Esophagus squamous epithelium (tissue), 4 donors: ENCODE measurements at regions not wholly inside any gene's neighbourhood (a gene's known extent, or its start where the extent isn't known, plus 50 kb on each side); places are given as distances from the start of the nearest gene placed in this dataset.

Experiments used
- POLR2A ChIP-seq, 4 donors: fragments of 450-650 bp; IDR thresholded peaks; one replicate each; pipeline ENCODE4 v1.6.1; 2017; ENCODE audit warnings: antibody characterized with exemption in 4 of 4, mild to moderate bottlenecking in 4 of 4, moderate library complexity in 3 of 4
- TF ChIP-seq, protein P1 (sequence below), 6 experiments: fragments of 450-650 bp in 4 of 6; fragments of 200-600 bp in 2 of 6; sonication (generic) in 2 of 6; IDR thresholded peaks; one replicate each; pipeline ENCODE4 v1.5.1; 2016 to 2019; ENCODE audit warnings: antibody characterized with exemption in 6 of 6, mild to moderate bottlenecking in 4 of 6, moderate library complexity in 4 of 6

DNA sequence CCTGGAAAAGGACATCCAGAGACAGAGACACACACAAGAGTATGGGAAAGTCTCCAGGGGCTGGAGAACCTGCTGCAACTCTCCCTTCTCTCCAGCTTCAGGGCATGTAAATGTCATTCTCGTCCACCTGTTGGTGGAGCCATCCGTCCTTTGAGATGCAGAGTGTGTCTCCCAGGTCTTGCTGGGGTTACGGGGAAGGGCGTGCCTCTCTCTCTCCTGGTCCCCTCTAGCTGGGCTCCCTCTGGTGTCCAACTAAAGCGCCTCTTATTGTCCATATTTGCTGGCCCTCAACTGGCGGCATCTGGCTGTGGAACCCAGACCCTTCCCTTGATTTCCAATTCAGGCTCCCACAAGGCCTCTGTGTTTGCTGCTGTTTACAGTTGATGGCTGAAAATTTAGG is 244.1 kb downstream of the BMP7 start:
- TF ChIP-seq POLR2A (IDR thresholded peaks at IDR 0.05) = no peak
- TF ChIP-seq, protein P1, sequence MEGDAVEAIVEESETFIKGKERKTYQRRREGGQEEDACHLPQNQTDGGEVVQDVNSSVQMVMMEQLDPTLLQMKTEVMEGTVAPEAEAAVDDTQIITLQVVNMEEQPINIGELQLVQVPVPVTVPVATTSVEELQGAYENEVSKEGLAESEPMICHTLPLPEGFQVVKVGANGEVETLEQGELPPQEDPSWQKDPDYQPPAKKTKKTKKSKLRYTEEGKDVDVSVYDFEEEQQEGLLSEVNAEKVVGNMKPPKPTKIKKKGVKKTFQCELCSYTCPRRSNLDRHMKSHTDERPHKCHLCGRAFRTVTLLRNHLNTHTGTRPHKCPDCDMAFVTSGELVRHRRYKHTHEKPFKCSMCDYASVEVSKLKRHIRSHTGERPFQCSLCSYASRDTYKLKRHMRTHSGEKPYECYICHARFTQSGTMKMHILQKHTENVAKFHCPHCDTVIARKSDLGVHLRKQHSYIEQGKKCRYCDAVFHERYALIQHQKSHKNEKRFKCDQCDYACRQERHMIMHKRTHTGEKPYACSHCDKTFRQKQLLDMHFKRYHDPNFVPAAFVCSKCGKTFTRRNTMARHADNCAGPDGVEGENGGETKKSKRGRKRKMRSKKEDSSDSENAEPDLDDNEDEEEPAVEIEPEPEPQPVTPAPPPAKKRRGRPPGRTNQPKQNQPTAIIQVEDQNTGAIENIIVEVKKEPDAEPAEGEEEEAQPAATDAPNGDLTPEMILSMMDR (IDR thresholded peaks at IDR 0.05) = no peak
